Midbrain (tissue), 1 donor: ENCODE measurements at regions not wholly inside any gene's neighbourhood (a gene's known extent, or its start where the extent isn't known, plus 50 kb on each side); places are given as distances from the start of the nearest gene placed in this dataset.

ENCODE experiments used
- DNase-seq: peaks from one replicate; lab custom pipeline; 2025; lab: John Stamatoyannopoulos, UW

DNA sequence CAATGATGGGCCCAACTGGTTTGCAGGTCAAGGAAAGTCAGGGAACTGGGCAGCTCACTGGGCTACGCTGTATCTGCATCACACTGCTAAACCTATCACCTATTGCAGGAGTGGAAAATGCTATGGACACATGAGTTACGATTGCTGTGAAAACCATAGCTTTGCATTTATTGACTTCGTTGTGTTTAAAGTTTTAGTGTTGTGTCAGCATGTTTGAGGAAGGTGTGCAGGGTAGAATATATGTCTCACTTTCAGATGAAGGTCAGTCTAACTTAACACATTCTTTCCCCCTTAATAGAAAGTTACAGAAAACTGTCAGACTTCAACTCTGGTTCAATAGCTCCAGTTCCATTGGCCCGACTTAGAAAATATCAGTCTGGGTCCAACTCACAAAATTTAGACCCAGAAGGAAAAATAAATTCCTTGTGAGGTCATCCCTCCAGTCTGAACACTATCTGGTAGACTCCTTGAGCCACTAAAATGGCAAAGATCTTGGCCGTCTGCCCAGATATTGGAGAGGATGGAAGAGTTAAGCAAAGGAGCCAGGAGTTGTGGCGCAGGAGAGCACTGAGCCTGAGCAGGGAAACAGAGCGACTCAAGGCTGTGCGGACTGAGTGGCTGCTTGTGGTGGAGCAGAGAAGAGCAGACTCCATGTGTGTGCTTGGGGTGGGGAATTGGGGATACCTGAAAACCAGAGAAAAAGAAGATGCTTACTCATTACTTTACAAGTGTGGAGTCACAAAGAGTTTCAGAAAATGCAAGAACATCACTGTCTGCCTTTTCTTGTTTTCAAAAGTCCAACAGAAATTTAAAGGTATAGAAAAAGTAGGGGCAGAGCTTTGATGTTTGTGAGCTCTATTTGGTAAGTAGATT, 518.5 kb downstream of the FGF9 start:
- no peak for DNase-seq

DNA sequence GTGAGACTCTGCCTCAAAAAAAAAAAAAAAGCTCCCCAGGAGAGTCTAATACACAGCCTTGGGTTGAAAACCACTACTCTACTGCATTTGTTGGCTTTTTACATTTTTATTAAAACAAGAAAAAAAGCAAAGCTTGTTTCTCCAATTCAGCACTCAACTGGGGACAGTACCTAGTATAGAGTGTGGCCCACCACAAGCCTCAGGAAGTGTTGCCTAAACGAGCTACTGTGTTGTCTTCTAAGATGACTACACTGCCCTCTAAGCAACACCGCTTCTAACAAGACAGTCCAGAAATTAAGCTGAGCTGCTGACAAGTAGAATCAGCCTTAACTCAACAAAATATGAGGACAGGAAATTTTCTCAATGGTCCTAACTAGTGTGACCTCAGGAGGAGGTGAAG, 522.2 kb downstream of the FGF9 start:
- DNase-seq, result no peak

DNA sequence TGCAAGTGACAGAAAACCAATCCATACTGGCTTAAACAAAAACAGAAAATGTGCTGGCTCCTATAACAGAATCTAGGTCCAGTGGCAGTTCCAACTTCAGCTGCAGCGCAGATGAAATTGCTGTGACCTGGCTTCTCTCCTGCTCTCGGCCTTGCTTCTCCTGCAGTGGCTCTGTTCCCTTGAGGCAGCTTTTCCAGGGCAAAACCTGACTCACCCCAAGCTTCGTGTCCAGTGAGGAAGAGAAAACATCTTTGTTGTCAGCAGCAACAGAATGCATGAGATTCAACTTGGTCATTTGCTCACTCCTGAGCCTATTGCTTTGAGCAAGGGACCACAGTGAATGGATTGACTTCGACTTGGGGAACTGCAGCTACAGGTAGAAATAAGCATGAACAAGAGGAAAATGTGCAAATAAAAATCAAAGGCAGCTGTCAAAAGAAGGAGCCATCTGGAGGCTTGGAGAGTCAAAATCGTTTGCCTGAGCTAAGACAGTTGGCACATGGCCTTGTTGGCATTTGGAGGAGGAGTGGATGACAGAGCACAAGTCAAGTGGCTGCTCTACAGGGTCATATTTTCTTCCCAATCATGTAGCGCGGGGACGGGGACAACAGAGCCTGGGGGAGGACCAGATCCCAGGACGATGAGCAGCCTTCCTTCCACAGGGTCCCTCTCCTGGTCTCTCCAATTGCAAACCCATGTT, 523.4 kb downstream of the FGF9 start:
- DNase-seq, result no peak

DNA sequence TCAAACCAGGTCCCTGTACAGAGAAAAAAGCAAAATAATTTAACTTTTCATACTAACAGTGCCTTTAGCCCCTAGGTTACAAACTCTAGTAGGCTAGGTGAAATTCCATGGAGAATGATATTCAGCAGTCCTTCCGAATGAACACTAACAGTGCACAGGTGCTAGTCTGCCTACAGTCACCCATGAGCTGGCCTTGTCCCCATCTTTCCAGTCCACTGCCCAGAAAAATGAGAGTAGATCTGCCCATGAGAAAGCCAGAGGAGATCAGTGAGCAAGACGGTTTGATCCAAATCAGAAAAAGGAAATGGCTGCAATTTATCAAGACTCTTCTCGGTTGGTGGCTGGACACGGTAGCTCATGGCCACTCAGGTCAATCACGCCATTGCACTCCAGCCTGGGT, 524.9 kb downstream of the FGF9 start:
- DNase-seq, result no peak

DNA sequence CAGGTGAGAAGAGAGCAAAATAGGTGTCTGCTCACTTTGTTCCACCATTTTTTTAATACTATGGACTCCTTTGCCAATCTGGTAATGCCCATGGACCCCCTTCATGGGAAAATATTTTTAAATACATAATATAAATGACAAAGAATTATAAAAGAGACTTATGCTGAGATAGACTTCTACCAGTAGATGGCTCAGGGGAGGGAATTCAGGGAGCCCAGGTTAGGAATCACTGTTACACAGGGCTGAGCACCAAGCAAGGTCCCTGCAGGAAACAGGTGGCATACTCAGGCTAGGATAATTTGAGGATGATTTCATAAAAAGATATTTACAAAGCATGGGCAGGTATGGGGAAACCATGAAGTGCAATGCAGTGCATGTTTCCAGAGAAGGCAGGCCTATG, 525.9 kb downstream of the FGF9 start:
- DNase-seq, result no peak

DNA sequence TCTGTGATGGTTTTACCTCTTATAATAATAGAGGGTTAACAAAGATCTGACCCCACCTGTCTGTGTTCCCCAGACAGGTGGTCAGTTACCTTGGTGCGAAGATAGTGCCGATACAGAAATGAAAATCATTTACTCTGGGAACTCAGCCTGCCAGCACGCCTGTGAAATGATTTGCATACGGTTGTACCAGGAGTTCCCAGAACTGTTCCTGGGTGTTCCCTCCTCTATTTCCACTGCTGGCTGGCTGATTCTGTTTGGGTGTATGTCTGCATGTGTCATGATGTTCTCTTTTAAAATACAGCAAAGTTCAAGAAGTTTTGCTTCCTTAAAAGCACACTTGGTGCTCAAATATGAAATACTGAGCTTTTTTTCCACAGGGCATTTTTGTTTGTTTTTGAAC, 527.1 kb downstream of the FGF9 start:
- DNase-seq, result no peak

DNA sequence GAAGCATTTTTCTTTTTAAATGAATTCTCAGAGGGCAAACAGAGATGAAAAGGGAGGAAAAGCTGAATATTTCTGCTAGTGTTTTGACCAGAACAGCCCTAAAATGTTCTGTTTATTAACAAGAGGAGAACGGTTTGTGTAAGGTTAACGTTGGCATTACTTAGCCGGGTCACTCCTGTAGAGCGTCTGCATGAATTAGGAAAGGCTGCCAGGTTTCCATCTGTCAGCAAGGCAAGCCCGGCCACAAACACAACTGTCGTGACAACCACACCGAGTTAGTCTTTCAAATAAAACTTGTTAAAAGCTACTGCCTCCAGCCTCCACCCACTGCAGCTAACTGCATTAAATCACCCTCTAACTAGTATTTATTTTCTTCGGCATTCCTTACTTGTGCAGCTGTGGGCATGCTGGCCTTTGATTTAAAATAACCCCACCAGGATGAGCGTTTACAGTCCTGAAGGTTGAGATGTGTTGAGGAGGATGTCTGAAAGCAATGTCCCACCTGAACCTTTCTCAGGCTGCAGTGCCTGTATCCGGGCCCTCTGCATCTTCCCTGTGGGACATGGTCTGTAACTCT, 527.9 kb downstream of the FGF9 start:
- DNase-seq, result no peak

DNA sequence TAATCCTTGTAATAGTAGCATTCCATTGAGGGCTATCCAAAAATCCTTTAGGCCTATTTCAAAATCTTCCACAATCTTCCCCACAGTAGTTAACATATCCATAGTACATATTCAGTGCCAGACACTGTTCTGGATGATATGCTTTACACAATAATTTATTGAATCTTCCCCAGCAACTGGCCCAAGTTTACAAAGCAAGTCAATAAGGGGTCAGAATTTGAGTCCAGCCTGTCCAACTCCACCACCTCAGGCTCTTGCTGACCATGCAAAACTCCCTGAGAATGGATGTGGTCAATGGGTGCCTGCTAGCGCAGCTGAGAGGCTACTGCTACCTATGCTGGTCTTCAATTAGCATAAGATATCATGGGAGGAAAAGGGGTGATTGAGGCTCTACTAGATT, 529.6 kb downstream of the FGF9 start:
- no peak for DNase-seq

DNA sequence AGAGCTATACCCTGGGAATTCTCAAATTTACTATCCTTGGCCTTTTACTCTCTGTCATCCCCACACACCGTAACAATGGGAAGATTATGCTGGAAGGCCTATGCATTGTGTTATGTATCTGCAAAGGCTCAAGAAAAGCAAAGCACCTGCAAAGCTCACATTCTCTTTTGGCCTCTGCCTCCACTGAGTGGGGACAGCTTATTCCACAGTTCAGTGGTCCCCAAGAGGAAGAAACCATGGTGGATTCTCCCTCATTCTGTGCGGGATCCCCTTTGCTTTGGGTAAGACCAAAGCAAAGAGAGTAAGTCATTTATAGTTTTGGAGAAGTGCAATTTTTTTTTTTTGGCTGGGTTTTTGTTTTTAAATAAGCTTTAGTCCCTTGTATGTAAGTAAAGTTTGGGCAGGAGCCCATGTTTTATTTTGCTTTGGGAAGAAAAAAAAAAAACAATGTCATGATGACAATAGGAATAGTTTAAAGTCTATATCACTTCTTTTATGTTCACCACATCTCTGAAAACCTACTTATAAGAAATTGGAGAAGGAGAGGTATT, 530.6 kb downstream of the FGF9 start:
- DNase-seq, result no peak

DNA sequence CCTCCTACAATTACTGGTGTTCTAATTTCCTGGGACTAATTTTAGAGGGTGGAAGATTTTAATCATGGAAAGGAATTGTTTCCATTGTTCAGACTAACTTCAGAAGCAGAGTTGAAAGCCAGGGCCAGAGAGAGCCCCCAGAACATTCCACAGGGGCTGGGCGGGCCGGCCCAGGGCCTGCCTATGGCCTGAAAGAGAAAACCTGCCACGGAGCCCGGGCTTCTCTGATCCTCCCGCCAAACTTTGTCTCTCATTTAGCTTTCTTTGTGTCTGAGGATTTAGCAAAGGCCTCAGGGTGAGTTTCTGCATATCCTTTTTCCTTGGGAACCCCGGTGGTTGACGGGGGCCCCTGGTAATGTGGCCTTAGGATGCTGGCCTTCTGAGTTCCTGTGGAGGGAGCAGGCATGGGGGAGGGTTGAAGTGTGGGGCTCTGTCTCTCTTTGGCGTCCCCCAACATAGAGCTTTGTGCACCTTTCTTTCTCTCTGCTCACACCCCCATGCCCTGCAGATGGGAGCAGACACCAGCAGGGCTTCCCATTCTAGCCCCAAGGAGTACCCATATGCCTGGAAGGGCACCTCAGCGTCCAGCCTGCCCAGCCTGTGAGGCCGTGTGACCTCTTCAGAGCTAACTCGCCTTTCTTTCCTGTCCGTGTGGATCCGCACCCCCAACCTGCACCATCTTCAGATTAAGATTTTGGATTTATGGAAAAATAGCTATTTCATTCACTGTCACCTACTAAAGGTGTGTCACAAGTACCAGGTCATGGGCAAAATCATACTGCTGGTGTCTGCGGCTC, 539.5 kb downstream of the FGF9 start:
- no peak for DNase-seq

DNA sequence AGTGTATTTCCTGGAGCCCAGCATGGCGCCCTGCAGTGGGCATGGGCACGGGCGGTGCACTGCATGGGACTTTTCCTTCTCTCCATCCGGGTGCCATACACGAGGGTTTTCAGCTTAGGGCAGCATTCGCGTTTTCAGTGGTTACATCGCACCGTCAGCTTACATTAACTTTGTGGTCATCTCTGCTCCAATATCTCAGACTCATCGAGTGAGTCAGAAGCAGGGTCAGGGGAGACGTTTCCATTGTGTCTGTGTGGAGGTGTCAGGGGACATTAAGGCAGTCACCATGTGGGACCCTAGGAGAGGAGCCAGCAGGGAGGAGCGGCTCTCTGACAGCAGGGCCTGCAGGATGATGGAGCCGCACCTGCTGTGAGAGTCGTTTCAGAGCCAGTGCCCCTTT, 541.0 kb downstream of the FGF9 start:
- no peak for DNase-seq

DNA sequence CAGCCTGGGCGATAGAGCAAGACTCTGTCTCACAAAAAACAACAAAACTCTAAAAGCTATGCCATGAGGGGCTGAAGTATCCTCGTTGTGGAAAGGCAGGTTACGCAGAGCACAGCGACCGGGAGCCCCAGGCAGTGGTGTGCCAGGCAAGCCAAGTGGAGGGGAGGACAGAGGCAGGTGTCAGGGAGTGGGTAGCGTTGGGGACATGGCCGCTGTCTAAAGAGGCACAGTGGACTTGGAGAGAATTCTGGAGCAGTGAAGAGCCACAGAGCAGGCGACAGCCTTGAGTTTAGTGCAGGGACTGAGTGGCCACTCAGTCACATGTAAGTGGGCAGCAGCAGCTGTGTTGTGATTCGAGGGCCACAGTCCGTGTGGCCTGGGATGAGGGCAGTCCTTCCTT, 541.7 kb downstream of the FGF9 start:
- DNase-seq, result no peak

DNA sequence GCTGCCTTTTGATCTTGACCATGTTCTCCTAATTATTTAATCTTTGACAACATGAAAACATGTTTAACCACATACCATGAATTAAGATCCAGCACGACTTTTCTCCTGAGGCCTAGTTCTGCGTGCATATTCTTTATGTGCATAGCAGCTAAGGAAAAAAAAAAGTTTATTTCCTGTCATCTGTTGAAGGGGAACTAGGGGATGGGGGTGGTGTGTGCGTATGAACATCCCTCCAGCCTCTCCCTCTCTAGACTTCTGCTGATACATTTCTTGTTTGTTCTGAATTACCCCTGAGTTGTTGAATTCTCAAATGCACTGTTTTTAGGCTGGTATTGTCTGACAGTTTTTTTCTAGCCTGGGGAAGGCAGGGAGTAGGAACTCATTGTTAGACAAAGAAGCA, 543.3 kb downstream of the FGF9 start:
- no peak for DNase-seq

DNA sequence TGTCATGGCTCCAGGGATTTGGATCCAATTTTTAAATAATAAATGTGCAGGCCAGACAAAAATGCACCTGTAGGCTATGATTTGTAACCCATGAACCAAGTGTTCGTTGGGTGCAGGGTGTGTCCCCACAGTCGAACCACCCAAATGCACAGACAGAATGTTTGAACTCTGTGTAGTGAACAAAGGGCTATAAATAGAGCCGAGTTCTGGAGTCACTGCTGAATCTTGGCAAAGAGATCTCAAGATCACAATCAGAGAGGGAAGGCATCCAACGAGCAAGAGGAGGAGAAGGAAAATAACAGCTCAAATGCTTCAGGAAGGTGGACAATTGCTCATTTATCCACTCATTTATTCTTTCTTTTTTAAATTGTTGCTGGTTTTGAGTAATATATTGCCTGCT, 547.9 kb downstream of the FGF9 start:
- DNase-seq, result no peak

DNA sequence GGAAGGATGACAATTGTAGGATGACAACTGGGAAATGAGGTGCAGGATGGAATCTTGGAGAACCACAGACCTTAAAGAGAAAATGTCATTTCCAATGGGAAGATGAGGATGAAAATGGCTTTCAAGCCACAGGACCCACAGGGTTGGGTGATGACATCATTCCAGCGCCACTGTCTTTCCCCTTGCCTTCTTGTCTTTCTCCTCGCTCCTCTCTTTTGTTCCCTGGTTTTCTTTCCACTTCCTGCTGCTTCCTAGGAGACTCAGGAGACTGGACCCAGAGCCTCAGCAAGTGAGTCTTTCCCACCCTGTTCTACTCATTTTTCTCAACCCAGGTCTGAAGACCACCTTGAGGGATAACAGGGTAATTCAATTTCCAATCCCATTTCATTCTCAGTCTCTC, 548.8 kb downstream of the FGF9 start:
- no peak for DNase-seq

DNA sequence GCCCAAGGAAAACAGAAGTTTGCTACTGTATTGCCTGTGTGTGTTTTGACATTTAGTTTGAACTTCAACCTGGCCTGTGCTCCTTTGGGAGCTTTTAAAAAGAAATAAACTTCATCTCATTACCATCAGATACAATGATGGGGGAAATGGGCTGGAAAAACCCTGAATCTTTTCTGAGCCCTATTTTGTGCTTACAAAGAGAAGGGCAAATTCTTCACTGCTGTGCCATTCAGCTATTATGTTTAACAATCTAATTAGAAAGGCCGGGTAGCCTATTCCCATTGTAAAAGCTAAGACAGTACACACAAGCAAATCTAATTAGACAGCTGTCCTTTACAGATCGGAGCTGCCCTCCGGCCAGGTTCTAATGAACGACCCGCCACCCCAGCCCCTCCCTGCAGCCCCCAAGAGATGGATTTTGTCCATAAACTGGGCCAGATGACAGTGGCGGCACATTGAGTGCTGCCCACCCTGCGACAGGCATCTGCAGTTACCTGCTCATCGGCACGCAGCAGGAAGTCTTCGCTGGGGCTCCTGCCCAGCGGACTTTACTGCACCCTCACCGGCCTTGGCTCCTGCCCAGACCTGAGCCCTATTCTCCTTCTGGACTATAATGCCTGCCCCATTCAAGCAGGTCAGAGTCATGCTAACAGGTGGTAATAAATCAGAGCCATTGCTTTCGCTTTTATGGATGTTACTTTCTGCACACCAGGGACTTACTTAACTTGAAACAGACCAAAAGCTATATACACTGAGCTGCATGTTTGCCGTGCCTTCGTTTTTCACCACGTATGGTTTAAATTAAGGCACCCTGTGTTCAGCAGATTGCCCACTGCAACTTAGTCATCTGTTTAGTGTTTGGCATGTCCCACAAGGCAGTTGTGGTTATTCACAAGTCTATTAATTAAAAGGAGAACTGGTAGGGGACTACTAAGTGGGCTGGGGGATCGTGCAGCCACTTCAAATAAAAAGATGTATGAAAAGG, 549.6 kb downstream of the FGF9 start:
- no peak for DNase-seq

DNA sequence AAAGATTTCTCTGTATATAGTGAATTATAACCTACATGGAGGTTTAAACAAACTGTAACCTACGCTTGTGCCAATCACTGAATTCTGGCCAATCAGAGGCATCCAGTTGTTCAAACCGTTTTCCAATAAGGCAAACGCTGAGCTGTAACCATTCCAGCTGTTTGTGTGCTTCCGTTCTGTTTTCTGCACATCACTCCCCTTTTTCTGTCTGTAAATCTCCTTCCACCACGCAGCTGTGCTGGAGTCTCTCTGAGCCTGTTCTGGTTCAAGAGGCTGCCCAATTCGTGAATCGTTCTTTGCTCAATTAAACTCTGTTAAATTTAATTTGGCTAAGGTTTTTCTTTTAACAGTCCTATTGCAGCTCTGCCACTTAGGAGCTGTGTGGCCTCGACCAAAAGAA, 552.5 kb downstream of the FGF9 start:
- no peak for DNase-seq

DNA sequence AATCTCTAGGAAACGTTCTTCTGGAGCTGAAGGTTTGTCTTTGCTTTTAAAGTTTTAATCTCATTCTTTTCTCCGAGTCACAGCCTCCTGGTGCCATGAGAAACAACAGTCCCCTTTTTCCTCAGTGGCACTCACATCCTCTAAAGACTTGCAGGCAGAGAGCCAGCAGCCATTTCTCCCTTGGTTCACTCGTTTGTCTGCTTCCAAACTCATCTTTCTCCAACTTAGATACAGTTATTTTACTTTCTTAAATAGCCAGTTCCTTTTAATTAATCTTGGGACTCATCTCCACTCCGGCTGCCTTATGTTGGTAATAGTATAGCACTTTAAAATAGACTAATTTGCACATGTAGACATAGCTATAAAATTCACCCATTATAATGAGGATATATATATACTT, 555.2 kb downstream of the FGF9 start:
- DNase-seq, result no peak

DNA sequence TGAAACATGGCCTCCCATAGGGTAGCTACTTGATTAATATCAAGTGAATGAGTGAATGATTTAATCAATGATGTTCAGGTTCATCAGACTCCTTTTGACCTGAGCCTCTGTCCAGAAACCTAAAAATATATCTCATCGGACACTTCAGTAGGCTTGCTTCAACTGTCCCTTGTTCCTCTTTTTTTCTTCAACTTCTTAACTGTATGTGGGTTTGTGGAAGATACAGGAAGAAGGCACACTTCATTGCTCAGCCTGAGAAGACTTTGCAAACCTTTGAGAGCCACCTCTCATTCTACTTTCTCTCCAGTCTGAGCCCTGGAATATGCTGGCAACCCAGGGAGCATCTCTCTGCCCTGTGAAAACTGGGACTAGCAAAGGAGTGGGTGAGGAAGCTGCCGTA, 557.0 kb downstream of the FGF9 start:
- DNase-seq, result no peak

DNA sequence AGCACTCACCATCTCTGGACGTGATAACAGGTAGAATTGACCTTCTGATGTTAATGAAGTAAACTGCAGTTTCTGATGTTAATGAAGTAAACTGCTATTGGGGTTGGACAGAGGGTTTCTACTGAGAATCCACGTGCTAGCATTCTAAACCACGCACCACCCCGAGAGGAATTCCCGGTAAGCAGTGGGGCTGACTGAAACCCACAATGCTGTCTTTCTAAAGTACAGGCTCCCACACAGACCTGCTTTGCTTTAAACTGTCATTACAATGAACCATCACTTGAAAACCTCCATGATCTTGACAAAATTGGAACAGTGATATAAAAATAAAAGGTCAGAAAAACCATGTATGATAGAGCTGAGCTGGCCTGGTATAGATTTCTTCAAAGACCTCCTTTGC, 559.0 kb downstream of the FGF9 start:
- no peak for DNase-seq

DNA sequence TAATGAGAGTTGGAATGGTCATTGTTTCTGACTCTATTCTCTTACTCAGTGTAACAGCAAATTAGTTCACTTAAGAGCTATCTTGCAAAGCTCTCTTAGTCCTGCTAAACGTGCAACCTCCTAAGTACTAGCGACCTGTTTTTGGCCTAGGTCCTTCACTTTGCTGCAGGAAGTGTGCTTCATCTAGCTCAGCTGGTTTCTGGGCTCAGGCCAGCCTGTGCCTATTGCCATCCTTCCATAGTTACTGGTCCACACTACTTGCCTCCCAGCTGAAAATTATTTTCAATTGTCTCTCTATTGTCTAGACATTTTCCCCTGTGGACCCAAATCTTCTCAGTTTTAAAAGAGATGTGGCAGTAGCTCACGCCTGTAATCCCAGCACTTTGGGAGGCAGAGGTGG, 561.3 kb downstream of the FGF9 start:
- no peak for DNase-seq
